ENCODE measurements at regions not wholly inside any gene's neighbourhood (a gene's known extent, or its start where the extent isn't known, plus 50 kb on each side); places are given as distances from the start of the nearest gene placed in this dataset.
"Not testable (repeated sequence)": the region's sequence is repeated elsewhere in the genome, so short reads cannot be mapped to it uniquely, and the experiment has no call there.

DNA sequence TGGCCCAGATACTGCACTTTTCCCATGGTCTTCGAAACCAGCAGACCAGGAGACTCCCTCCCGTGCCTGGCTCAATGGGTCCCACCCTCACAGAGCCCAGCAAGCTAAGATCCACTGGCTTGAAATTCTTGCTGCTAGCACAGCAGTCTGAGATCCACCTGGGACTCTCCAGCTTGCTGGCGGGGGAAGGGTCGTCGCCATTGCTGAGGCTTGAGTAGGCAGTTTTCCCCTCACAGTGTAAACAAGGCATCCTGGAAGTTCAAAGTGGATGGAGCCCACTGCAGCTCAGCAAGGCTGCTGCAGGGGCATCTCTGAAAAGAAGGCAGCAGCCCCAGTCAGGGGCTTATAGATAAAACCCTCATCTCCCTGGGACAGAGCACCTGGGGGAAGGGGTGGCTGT lies 255.6 kb upstream of the MAGEB18 start:
- TF ChIP-seq CTCF, POLR2A (IDR thresholded peaks at IDR 0.05): not testable (repeated sequence)

All from testis (tissue), 2 donors.